Transverse colon (tissue), 4 donors: ENCODE measurements at regions not wholly inside any gene's neighbourhood (a gene's known extent, or its start where the extent isn't known, plus 50 kb on each side); places are given as distances from the start of the nearest gene placed in this dataset.

Experiments used
- DNase-seq: peaks from one replicate; pipeline ENCODE4 v3.0.0-alpha.2; 2019
- H3K27ac ChIP-seq, 4 donors: fragments of 200-600 bp; sonication (generic); 2 replicates each; pipeline ENCODE4 v1.5.1; 2016 to 2018; ENCODE audit warnings: inconsistent platforms in 4 of 4
- H3K27me3 ChIP-seq: fragments of 200-600 bp; sonication (generic); 2 replicates; pipeline ENCODE4 v1.5.1; 2017; ENCODE audit warnings: inconsistent platforms
- H3K36me3 ChIP-seq, 4 donors: fragments of 200-600 bp; sonication (generic); 2 replicates each; pipeline ENCODE4 v1.5.1; 2017 to 2019; ENCODE audit warnings: inconsistent platforms in 4 of 4
- H3K4me1 ChIP-seq, 4 donors: fragments of 200-600 bp; sonication (generic); 2 replicates each; pipeline ENCODE4 v1.5.1; 2017 to 2020; ENCODE audit warnings: inconsistent platforms in 4 of 4
- H3K4me3 ChIP-seq, 4 donors: fragments of 200-600 bp; sonication (generic); 1 replicate in 1 of 4; 2 replicates in 3 of 4; pipeline versions ENCODE4 v1.5.1 to v1.6.1; 2017 to 2019; ENCODE audit warnings: inconsistent platforms in 4 of 4
- H3K9me3 ChIP-seq, 2 donors: fragments of 200-600 bp; sonication (generic); 2 replicates each; pipeline ENCODE4 v1.5.1; 2017 to 2019; ENCODE audit warnings: inconsistent platforms in 2 of 2
- CTCF ChIP-seq, 5 experiments: fragments of 200-600 bp in 3 of 5; fragments of 450-650 bp in 2 of 5; sonication (generic) in 3 of 5; IDR thresholded peaks; 1 replicate in 2 of 5; 2 replicates in 3 of 5; pipeline ENCODE4 v1.5.1; 2016 to 2017; ENCODE audit warnings: antibody characterized with exemption in 5 of 5, inconsistent platforms in 3 of 5, mild to moderate bottlenecking in 2 of 5, moderate library complexity in 1 of 5
- EP300 ChIP-seq: sonication (generic); formaldehyde crosslinking; IDR thresholded peaks from one replicate; pipeline ENCODE4 v1.6.1; 2017; ENCODE audit warnings: antibody characterized with exemption, low read depth
- POLR2A ChIP-seq: fragments of 450-650 bp; IDR thresholded peaks from one replicate; pipeline ENCODE4 v1.6.1; 2016; ENCODE audit warnings: antibody characterized with exemption, mild to moderate bottlenecking, moderate library complexity
- POLR2AphosphoS5 ChIP-seq, 3 donors: sonication (generic); formaldehyde crosslinking; IDR thresholded peaks; one replicate each; pipeline ENCODE4 v1.6.1; 2016; ENCODE audit warnings: antibody characterized with exemption in 3 of 3
- WGBS, 2 donors: methylation state at CpG; one replicate each; pipeline ENCODE4 v1.1.5; 2018; ENCODE audit warnings: low coverage in 1 of 2; 5-methylcytosine and 5-hydroxymethylcytosine counted together
- in situ Hi-C, 4 donors: fragments of 200-750 bp; cut with MboI; loops; one replicate each; pipeline versions ENCODE4 v1.15.0 to v1.15.1; 2017; ENCODE audit warnings: low sequenced_read_pairs in 3 of 4, low pct_ligation_motif_present in 1 of 4, low pct_unique_long_range_greater_than_20kb in 1 of 4
- intact Hi-C: fragments of 100-400 bp; cut with DNase I; formaldehyde crosslinking; loops from one replicate; pipeline ENCODE4 v1.15.1; 2023; ENCODE audit warnings: low total_unique reads

DNA sequence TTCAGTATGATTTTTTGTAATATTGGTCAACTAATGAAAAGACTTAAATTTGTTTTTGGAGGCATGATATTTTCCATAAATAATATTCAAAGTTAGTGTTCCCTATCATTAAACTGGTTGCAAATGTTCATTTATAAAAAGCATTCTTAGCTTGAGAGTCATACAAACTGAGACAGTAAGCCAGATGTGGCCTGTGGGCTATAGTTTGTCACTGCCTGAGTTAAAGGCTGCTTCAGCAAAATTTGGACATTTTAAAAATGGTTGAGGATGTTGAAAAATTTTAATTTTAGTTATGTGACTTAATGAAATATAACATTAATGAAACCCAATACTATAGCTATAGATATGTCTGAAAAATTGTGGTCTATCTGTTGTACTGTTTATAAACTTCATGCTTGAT lies 180.2 kb upstream of the CACNA2D1 start:
- Histone ChIP-seq H3K27me3 (no peaks in the 10 kb centered on the region), H3K4me3 (no peak overlapping the region), H3K9me3 (no peaks in the 10 kb centered on the region), H3K27ac (no peak overlapping the region), H3K36me3 (no peaks in the 10 kb centered on the region), H3K4me1 (no peaks in the 10 kb centered on the region)
- TF ChIP-seq POLR2AphosphoS5 (IDR thresholded peaks at IDR 0.05) = no peak
- intact Hi-C loops = no loop called here
- no peak for DNase-seq
- in situ Hi-C loops = no loop called here

- no peak for TF ChIP-seq CTCF (IDR thresholded peaks at IDR 0.05)
- no peak for TF ChIP-seq EP300
- no peak for TF ChIP-seq POLR2A
- no peak for DNase-seq
- intact Hi-C loops (no loop called here), in situ Hi-C loops (no loop called here)
- Histone ChIP-seq H3K27me3 (no peaks in the 10 kb centered on the region), H3K36me3 (no peaks in the 10 kb centered on the region), H3K27ac (no peak overlapping the region), H3K4me1 (no peaks in the 10 kb centered on the region), H3K4me3 (no peak overlapping the region), H3K9me3 (no peaks in the 10 kb centered on the region)
- 75 to 94% methylated on average over 1 of the region's 1 CpG for WGBS, 2 donors
Observed at GRCh38 chr7:82617156-82617555, 173.6 kb upstream of the CACNA2D1 start.

DNA sequence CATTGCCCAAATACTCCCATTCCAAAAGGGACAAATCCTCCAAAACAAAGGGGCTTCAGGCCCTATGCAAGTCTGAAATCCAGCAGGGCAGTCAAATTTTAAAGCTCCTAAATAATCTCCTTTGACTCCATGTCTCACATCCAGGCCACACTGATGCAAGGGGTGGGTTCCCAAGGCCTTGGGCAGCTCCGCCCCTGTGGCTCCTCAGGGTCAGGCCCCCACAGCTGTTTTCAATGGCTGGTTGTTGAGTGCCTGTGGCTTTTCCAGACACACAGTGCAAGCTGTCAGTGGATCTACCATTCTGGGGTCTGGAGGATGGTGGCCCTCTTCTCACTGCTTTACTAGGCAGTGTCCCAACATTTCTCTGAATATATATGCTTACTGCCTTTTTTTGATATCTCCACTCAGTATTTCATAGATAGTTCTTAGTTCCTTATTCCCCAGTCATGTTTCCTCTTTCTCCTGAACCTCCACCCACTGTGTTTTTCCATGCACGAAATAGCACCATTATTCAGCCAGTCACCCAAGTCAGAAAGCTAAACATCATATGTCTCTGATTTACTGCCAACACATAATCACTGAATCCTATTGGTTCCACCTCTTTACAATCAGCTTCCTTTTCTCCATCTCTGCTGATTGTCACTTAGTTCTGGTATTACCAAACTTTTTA lies 172.6 kb upstream of the CACNA2D1 start:
- in situ Hi-C loops = no loop called here
- H3K27ac ChIP-seq = no peak overlapping the region

GRCh38 chr7:82615527-82615926 lies 171.9 kb upstream of the CACNA2D1 start:
- TF ChIP-seq EP300 (no peak), POLR2AphosphoS5 (IDR thresholded peaks at IDR 0.05) (no peak), CTCF (IDR thresholded peaks at IDR 0.05) (no peak), POLR2A (no peak)
- intact Hi-C loops (no loop called here), in situ Hi-C loops (no loop called here)
- H3K36me3 ChIP-seq = no peaks in the 10 kb centered on the region
- H3K27me3 ChIP-seq = no peaks in the 10 kb centered on the region
- no peaks in the 10 kb centered on the region for H3K4me1 ChIP-seq
- no peak overlapping the region for H3K27ac ChIP-seq
- H3K9me3 ChIP-seq = no peaks in the 10 kb centered on the region
- DNase-seq = no peak
- H3K4me3 ChIP-seq = no peak overlapping the region
- 61 to 79% methylated on average over 3 of the region's 3 CpGs for WGBS, 2 donors

More for the DNA sequence above, 172.6 kb upstream of the CACNA2D1 start:
- H3K9me3 ChIP-seq = no peaks in the 10 kb centered on the region
- intact Hi-C loops = no loop called here
- WGBS, 2 donors = 11 to 53% methylated on average over 1 to 2 of the region's 2 CpGs
- H3K4me1 ChIP-seq = no peaks in the 10 kb centered on the region
- TF ChIP-seq CTCF (IDR thresholded peaks at IDR 0.05) = no peak
- TF ChIP-seq EP300 = no peak
- no peak for TF ChIP-seq POLR2AphosphoS5 (IDR thresholded peaks at IDR 0.05)
- no peak for TF ChIP-seq POLR2A
- no peak overlapping the region for H3K4me3 ChIP-seq
- H3K36me3 ChIP-seq = no peaks in the 10 kb centered on the region
- DNase-seq = no peak
- H3K27me3 ChIP-seq = no peaks in the 10 kb centered on the region

DNA sequence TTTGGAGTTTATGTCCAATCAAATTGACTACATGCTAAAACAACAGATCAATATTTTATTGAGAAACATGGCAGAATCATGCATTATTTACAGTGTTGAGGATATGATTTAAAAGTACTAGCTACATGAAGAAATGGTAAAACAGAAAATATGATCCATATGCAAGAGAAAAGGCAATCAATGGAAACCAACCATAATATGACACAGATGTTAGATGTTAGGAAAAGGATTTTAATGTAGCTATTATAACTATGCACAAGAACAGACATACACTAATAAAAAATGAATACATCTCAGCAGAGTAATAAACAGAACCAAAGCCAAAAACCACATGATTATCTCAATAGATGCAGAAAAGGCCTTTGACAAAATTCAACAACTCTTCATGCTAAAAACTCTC lies 166.2 kb upstream of the CACNA2D1 start:
- Histone ChIP-seq H3K27me3 (no peaks in the 10 kb centered on the region), H3K4me3 (no peak overlapping the region), H3K27ac (no peak overlapping the region), H3K9me3 (no peaks in the 10 kb centered on the region), H3K36me3 (no peaks in the 10 kb centered on the region), H3K4me1 (no peaks in the 10 kb centered on the region)
- intact Hi-C loops = no loop called here
- in situ Hi-C loops = no loop called here
- no peak for DNase-seq
- no peak for TF ChIP-seq POLR2AphosphoS5 (IDR thresholded peaks at IDR 0.05)
- TF ChIP-seq EP300 = no peak
- no peak for TF ChIP-seq CTCF (IDR thresholded peaks at IDR 0.05)
- TF ChIP-seq POLR2A = no peak
